SK-N-SH treated with all-trans-retinoic acid at 6 μM for 48 hours (cell line): ENCODE measurements at regions not wholly inside any gene's neighbourhood (a gene's known extent, or its start where the extent isn't known, plus 50 kb on each side); places are given as distances from the start of the nearest gene placed in this dataset.
A peak's percentile ranks its signal among the peaks of the same experiment; 100 is the strongest.

Source experiments
- ATAC-seq: fragments of 200-7000 bp; cut with Tn5 transposase; 3 replicates; pipeline ENCODE4 v1.9.1; 2020; ENCODE audit warnings: mild to moderate bottlenecking, moderate library complexity
- ARNTL ChIP-seq: fragments of 450-650 bp; formaldehyde crosslinking; IDR thresholded peaks from 2 replicates; pipeline ENCODE4 v1.5.0; 2020; ENCODE audit warnings: low read depth, mild to moderate bottlenecking, moderate library complexity, borderline replicate concordance
- BACH2 ChIP-seq: fragments of 250-450 bp; sonication (Bioruptor Pico); IDR thresholded peaks from 2 replicates; pipeline ENCODE4 v1.9.0; 2021; ENCODE audit warnings: mild to moderate bottlenecking, borderline replicate concordance
- CREB5 ChIP-seq: fragments of 250-450 bp; sonication (Bioruptor Pico); IDR thresholded peaks from 2 replicates; pipeline ENCODE4 v1.5.1; 2020; ENCODE audit warnings: low read depth, mild to moderate bottlenecking, moderate library complexity
- CSDC2 ChIP-seq: fragments of 250-450 bp; sonication (Bioruptor Pico); IDR thresholded peaks from 2 replicates; pipeline ENCODE4 v1.5.0; 2020; ENCODE audit warnings: mild to moderate bottlenecking, moderate library complexity
- CSRNP3 ChIP-seq: fragments of 250-450 bp; sonication (Bioruptor Pico); IDR thresholded peaks from 2 replicates; pipeline ENCODE4 v1.5.1; 2021; ENCODE audit warnings: mild to moderate bottlenecking, moderate library complexity
- ESRRG ChIP-seq: fragments of 250-450 bp; sonication (Bioruptor Pico); IDR thresholded peaks from 2 replicates; pipeline ENCODE4 v1.6.1; 2021; ENCODE audit warnings: mild to moderate bottlenecking
- GLIS3 ChIP-seq: fragments of 250-450 bp; sonication (Bioruptor Pico); IDR thresholded peaks from 2 replicates; pipeline ENCODE4 v1.5.0; 2020; ENCODE audit warnings: mild to moderate bottlenecking, moderate library complexity
- ISL1 ChIP-seq: fragments of 250-450 bp; sonication (Bioruptor Pico); IDR thresholded peaks from 2 replicates; pipeline ENCODE4 v2.1.2; 2022; ENCODE audit warnings: mild to moderate bottlenecking, moderate library complexity
- OSR1 ChIP-seq: fragments of 250-450 bp; sonication (Bioruptor Pico); IDR thresholded peaks from 2 replicates; pipeline ENCODE4 v1.8.0; 2022; ENCODE audit warnings: moderate library complexity, mild to moderate bottlenecking, inconsistent platforms
- PATZ1 ChIP-seq: fragments of 250-450 bp; sonication (Bioruptor Pico); IDR thresholded peaks from 2 replicates; pipeline ENCODE4 v1.8.0; 2020; ENCODE audit warnings: mild to moderate bottlenecking, moderate library complexity, borderline replicate concordance
- POU6F1 ChIP-seq: fragments of 250-450 bp; sonication (Bioruptor Pico); IDR thresholded peaks from 2 replicates; pipeline ENCODE4 v1.8.0; 2021; ENCODE audit warnings: low read depth, mild to moderate bottlenecking, moderate library complexity, borderline replicate concordance
- PPARA ChIP-seq: fragments of 250-450 bp; sonication (Bioruptor Pico); IDR thresholded peaks from 2 replicates; pipeline ENCODE4 v1.5.0; 2020; ENCODE audit warnings: mild to moderate bottlenecking, borderline replicate concordance
- RARB ChIP-seq: fragments of 250-450 bp; sonication (Bioruptor Pico); IDR thresholded peaks from 2 replicates; pipeline ENCODE4 v1.8.0; 2021; ENCODE audit warnings: mild to moderate bottlenecking, moderate library complexity
- SNAI2 ChIP-seq: fragments of 250-450 bp; sonication (Bioruptor Pico); IDR thresholded peaks from 2 replicates; pipeline ENCODE4 v1.5.0; 2020; ENCODE audit warnings: mild to moderate bottlenecking, moderate library complexity
- TCF4 ChIP-seq: fragments of 250-450 bp; sonication (Bioruptor Pico); IDR thresholded peaks from 2 replicates; pipeline ENCODE4 v1.8.0; 2021; ENCODE audit warnings: mild to moderate bottlenecking, moderate library complexity, borderline replicate concordance
- TOX ChIP-seq: fragments of 250-450 bp; sonication (Bioruptor Pico); IDR thresholded peaks from 2 replicates; pipeline ENCODE4 v1.8.0; 2021; ENCODE audit warnings: mild to moderate bottlenecking, moderate library complexity, borderline replicate concordance
- TSHZ2 ChIP-seq: fragments of 250-450 bp; sonication (Bioruptor Pico); IDR thresholded peaks from 2 replicates; pipeline ENCODE4 v1.5.0; 2020; ENCODE audit warnings: mild to moderate bottlenecking, moderate library complexity
- ZC3H10 ChIP-seq: fragments of 250-450 bp; sonication (Bioruptor Pico); IDR thresholded peaks from 2 replicates; pipeline ENCODE4 v1.5.1; 2021; ENCODE audit warnings: mild to moderate bottlenecking, moderate library complexity
- ZFP3 ChIP-seq: fragments of 250-450 bp; sonication (Bioruptor Pico); IDR thresholded peaks from 2 replicates; pipeline ENCODE4 v1.5.0; 2020; ENCODE audit warnings: mild to moderate bottlenecking, moderate library complexity
- ZFP30 ChIP-seq: fragments of 450-650 bp; formaldehyde crosslinking; IDR thresholded peaks from 2 replicates; pipeline ENCODE4 v1.5.0; 2022; ENCODE audit warnings: mild to moderate bottlenecking, moderate library complexity
- ZNF565 ChIP-seq: fragments of 450-650 bp; formaldehyde crosslinking; conservative IDR thresholded peaks from 2 replicates; pipeline ENCODE4 v1.5.0; 2020; ENCODE audit warnings: low read depth, mild to moderate bottlenecking, moderate library complexity
- ZNF70 ChIP-seq: fragments of 450-650 bp; formaldehyde crosslinking; IDR thresholded peaks from 2 replicates; pipeline ENCODE4 v1.5.0; 2020; ENCODE audit warnings: mild to moderate bottlenecking, moderate library complexity
- ZNF8 ChIP-seq: fragments of 450-650 bp; formaldehyde crosslinking; IDR thresholded peaks from 2 replicates; pipeline ENCODE4 v1.5.0; 2020; ENCODE audit warnings: mild to moderate bottlenecking, moderate library complexity

- ATAC-seq = peak; percentile 60
- TF ChIP-seq OSR1 (CRISPR knock-in tag) (no peak), BACH2 (CRISPR knock-in tag) (no peak), TCF4 (no peak), SNAI2 (no peak), ISL1 (no peak), ZFP30 (CRISPR knock-in tag) (no peak), CREB5 (CRISPR knock-in tag) (no peak)
Observed at GRCh38 chr18:10139783-10140410, 226.1 kb downstream of the VAPA start.

GRCh38 chr18:10140461-10141282 is 226.9 kb downstream of the VAPA start:
- TF ChIP-seq ZFP3 (CRISPR knock-in tag) = no peak
- TF ChIP-seq PPARA (CRISPR knock-in tag) = no peak
- TF ChIP-seq RARB (CRISPR knock-in tag) = no peak
- TF ChIP-seq SNAI2 = no peak
- TF ChIP-seq GLIS3 = no peak
- TF ChIP-seq ARNTL (CRISPR knock-in tag) = no peak
- TF ChIP-seq PATZ1 = no peak
- no peak for TF ChIP-seq CSDC2 (CRISPR knock-in tag)
- TF ChIP-seq ZFP30 (CRISPR knock-in tag) = no peak
- no peak for TF ChIP-seq POU6F1 (CRISPR knock-in tag)
- no peak for TF ChIP-seq OSR1 (CRISPR knock-in tag)
- TF ChIP-seq ZNF565 (CRISPR knock-in tag) = no peak
- no peak for TF ChIP-seq BACH2 (CRISPR knock-in tag)
- ATAC-seq = peak; percentile 34

- ATAC-seq = no peak
- no peak for TF ChIP-seq ZNF565 (CRISPR knock-in tag)
- TF ChIP-seq ZFP3 (CRISPR knock-in tag) = no peak
- TF ChIP-seq TOX (CRISPR knock-in tag) = no peak
- no peak for TF ChIP-seq RARB (CRISPR knock-in tag)
- no peak for TF ChIP-seq CSDC2 (CRISPR knock-in tag)
- no peak for TF ChIP-seq TSHZ2 (CRISPR knock-in tag)
- no peak for TF ChIP-seq POU6F1 (CRISPR knock-in tag)
- no peak for TF ChIP-seq PPARA (CRISPR knock-in tag)
- no peak for TF ChIP-seq ZNF70 (CRISPR knock-in tag)
- TF ChIP-seq CREB5 (CRISPR knock-in tag) = no peak
- TF ChIP-seq CSRNP3 = no peak
- TF ChIP-seq ESRRG (CRISPR knock-in tag) = no peak
- no peak for TF ChIP-seq ZNF8 (CRISPR knock-in tag)
- no peak for TF ChIP-seq TCF4
- no peak for TF ChIP-seq ARNTL (CRISPR knock-in tag)
- TF ChIP-seq ZFP30 (CRISPR knock-in tag) = no peak
- no peak for TF ChIP-seq OSR1 (CRISPR knock-in tag)
- no peak for TF ChIP-seq ZC3H10 (CRISPR knock-in tag)
Observed at GRCh38 chr18:10141559-10141958, 227.7 kb downstream of the VAPA start.
